ENCODE measurements at regions not wholly inside any gene's neighbourhood (a gene's known extent, or its start where the extent isn't known, plus 50 kb on each side); places are given as distances from the start of the nearest gene placed in this dataset.

DNA sequence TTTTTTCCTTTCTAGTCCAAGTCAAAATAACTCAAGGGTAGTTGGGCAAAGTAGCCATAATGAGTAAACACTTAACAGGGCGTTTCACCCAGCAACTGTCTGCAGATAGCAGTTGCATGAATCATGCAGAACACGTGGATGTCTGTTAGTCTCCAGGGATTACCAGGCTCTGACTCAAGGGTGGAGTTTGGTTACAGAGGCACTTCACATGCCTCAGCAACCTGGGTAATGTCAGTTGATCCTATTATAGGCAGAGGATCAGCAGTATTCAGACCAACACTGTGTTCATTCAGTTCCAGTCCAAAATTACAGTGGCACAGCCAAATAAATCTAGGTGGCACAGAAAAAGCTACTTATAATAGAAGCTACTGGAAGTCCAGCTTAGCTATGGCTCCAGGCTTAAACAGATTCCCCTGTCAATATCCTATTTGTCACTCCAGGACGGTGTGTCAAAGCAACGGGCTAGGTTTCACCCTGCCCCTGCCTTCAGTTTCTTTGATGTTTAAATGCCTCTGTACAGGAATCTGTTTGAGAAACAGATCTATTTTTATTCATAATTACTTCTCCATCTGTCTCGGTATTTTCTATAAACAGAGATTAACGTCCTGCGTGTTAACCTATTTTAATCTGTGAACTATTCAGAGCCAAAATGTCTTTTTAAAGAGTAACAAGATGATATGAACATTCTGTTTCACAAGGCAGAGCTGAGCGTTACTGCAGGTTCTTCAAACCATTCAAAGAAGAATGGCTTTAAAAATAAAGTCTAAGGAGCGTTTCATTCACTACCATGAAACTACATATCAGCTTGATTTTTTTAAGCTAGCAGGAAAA, 162.6 kb upstream of the AKR1E2 start:
- DNase-seq (ENCODE audit: low read depth, low spot score), result peak; percentile 97

DNA sequence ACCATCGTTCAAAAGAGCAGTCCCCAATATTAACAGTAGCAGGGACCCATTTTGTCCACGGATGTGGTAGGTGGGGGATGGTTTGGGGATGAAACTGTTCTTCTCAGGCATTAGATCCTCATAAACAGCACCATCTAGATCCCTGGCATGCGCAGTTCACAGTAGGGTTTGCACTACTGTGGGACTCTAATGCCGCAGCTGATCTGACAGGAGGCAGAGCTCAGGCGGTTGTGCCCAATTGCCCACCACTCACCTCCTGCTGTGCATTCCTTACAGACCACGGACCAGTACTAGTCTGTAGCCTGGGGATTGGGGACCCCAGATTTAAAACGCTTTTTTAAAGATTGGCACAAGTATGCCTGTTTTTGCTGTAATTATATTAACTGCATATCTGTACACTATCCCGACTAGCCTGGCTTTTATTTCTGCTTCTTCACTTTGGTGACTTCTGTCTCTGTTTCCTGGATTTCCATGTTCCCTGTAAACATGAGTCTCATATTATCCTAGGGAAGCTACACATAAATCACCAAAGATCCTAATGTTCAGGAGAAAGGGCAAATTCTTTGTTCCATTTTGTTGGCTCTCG, 163.3 kb upstream of the AKR1E2 start:
- DNase-seq (ENCODE audit: low read depth, low spot score), result peak; percentile 56

DNA sequence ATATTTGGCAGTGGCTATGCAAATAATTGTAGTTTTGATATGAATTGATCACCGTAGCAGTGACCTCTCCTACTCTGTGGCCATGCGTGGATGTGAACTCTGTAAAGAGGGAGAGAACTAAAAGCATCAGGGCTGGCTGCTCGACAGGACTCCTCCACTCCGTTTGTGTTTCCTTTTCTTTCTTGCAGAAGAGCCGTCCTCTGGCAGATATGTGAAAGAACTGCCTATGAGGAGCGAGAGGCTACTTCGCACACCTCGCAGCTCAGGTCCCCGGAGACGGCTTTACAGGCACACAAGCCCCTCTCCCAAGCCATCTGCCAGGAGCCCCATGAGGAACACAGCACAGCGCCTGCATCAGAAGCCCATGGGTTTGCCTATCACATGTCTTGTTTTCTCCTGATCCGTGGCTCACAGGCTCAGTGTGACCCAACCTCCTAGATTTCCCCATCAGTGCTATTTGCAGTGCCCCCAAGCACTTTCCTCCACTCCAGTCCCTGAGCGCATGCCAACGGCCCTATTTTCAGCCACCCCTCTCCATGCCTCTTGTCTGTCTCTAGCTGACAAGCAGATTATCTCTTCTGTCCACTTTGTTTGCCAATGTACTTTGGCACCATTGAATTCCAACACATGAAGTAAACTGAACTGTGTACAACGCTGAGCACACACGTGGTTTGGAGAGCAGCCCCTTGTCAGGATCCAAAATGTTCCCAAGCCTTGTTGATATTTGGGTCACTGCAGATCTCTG, 164.3 kb upstream of the AKR1E2 start:
- DNase-seq (ENCODE audit: low read depth, low spot score), result peak; percentile 5

DNA sequence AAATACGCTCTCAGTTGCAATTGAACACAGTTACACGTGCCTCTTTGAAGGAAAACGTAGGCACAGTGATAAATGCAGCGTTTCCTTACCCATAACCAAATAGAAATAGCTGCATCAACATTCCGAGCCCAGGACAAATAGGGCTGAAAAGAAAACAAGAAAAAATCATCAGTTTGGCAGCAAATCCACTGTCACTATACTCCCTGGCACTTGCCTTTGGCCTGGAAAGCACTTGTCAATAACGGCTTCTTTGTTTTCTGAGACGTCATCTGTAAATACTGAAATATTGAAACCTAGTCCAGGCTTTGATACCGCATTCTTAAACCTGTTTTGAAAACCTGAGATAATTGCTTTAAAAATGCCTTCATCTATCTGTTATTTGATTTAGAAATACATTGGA, 167.2 kb upstream of the AKR1E2 start:
- DNase-seq (ENCODE audit: low read depth, low spot score), result no peak

DNA sequence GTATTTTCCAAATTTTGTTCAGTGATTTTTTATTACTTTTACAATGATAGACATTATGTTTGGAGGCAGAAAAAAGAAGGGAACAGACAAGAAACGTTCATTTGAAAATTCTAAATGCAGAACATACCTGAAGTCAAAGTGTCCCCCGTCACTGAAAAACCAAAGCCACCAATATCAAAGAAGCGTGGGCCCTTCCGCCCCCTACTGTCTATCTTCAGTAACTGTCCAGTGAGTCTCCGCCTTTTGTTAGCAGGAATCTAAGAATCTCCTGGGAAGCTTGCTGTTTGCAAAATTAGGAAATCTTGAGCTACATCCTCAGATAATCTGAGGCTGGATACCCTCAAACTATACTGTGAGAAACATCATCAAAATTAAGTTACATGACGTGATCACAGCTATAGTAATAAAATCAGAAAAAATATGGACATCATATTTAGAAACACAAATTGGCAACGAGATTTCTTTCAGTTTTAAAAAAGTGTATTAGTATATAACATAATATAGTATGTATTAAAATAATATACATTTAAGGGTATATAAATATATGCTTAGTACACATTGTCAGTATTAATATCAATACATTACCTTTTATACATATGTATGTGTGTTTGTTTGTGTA, 169.3 kb upstream of the AKR1E2 start:
- peak; percentile 82 for DNase-seq (ENCODE audit: low read depth, low spot score)

DNA sequence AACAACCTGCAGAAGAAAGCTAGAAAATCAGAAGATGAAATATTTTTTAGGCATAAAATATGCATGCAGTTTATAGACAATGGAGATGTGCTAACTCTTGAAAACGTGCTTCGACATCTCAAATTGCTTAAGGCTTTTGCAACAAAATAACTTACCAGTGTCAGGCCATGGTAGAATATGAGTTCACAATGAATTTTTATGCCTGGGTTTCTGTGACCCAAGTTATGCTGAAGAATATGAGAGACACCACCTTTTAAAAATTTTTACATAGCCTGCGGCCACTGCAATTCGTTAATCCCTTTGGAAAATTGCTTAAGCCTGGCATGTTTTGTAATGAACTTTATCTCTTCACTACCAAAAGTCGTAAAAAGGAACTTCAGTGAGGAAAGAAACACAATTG, 170.1 kb upstream of the AKR1E2 start:
- no peak for DNase-seq (ENCODE audit: low read depth, low spot score)

DNA sequence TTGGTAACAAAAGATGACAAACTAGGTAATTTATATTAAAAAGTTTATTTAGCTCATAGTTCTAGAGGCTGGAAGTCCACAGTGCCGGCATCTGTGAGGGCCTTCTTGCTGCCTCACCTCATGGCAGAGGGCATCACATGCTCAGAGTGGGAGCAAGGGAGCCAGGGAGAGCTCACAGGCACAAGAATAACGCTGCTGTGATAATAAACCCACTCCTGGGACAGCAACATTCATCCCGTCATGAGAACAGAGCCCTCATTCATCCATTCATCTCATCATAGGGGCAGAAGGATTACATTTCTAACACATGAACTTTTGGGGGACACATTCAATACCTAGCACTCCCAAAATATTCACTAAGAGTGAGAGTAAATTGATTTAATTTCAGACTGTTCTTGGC, 170.6 kb upstream of the AKR1E2 start:
- no peak for DNase-seq (ENCODE audit: low read depth, low spot score)

DNA sequence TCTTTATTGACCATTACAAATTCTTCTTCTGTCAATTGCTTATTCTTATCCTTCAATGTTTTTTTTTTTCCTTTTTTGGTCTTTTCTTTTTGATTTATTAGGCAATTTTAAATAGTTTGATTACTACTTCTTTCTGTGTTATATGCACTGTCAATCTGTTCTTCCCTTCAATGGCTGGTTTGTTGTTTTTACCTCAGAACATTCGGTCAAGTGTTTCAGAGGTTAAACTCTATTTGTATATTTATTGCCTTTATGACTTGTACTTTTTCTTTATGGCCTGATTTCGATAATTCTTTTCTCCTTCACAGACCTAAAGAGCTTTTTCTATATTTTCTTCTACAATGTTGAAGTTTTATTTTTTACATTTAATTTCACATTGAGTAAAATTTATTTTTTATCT, 171.5 kb upstream of the AKR1E2 start:
- no peak for DNase-seq (ENCODE audit: low read depth, low spot score)

DNA sequence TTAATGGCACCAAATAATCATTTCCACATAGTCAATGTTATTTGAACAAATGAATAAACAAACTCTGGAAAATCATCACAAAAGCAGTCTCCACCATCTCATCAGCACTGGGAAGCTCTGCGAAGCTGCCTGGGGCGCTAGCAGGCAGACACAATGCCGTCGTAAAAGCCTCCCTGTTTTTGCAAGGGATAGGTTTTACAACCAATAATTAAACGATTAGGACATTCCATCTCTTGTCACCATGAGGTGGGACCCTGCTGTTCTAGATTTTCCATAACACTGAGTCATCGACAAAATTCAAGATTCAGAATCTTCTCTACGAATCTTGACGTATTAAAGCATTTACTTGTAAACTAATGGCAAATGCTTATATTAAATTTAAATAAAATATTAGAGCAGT, 172.8 kb upstream of the AKR1E2 start:
- DNase-seq (ENCODE audit: low read depth, low spot score), result no peak

DNA sequence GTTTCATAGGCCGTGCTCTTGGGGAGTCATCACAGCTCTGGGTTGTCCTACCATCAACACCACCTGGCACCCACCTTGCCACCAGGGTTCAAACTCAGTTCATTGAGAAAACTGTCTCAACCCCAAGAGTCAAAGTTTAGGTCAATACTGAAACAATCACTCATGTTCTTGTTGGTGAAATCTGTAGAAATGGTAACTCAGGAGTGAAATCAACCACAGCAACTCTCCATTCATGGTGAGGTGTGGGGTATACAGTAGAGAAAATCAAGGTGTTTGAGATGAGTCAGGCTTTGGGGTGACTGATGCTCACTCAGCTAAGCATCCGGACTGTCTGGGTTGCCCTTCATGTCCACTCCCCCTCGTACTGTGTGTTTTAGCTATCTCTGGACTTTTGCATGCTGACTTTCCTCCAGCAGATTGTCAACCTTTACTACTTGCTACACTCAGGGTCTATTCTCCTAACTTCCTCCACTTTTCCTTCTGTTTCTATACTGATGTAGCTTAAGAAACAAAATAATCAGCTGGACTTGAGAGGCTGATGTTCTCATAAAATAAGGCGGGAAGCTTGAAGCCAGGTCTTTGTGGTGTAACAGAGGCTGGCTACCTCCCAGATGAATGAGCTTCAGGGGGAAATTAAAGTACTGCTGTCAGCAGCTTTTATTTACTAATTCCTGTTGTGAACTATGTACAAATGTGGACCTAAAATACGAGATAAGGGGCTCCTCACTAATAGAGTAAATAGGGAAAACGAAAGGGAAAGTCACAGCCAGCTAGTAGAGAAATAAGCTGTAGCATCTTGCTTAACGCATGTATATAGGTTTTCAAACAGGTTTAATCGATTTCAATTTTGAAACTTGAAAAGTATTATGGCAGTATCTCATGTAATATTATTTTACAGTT, 173.6 kb upstream of the AKR1E2 start:
- DNase-seq (ENCODE audit: low read depth, low spot score), result no peak

DNA sequence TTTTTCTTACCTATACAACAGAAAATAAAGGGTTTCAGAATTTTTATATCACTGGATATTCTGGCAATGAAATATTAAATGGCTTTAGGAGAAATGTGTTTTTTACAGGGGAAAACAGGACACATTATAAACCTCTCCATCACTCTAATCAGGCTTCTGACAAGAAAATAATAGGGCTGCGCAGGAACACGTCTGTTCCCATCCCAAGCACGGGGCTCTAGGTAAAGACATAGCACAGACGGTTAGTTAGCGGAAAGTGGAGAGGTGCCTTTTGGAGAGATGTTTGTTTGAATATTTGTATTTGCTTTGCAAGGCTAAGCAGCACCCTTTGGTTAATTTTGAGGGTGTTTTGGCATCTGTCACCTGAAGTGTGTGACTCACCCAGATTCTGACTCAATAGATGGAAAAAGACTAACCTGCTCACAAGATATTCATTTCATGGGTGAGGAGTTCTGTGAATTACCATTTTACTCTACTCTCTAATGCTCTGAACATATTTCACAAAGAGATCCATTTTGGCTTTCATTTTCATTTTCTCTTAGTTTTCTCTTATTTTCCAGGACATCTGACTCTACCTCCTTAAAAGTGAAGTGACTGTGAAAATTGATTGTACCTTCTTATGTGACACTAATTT, 174.5 kb upstream of the AKR1E2 start:
- DNase-seq (ENCODE audit: low read depth, low spot score), result peak; percentile 43

DNA sequence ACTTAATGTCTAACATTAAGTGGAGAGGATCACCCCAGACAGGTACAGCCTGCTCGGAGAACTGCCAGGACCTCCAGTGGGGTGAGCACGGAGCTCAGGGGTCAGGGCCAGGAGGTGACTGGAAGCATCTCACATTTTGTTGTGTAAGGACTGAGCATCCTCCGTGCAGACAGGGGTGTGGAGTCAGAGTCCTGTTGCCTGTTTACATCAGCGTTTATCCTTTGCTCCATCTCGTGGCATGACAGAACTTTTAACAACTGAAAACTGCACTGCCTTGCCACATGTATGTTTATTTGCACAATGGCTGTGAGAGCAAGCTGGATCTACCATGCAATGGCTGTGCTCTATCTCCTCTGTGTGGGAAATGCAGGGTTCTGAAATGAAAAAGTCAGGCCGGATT, 175.4 kb upstream of the AKR1E2 start:
- DNase-seq (ENCODE audit: low read depth, low spot score), result no peak

DNA sequence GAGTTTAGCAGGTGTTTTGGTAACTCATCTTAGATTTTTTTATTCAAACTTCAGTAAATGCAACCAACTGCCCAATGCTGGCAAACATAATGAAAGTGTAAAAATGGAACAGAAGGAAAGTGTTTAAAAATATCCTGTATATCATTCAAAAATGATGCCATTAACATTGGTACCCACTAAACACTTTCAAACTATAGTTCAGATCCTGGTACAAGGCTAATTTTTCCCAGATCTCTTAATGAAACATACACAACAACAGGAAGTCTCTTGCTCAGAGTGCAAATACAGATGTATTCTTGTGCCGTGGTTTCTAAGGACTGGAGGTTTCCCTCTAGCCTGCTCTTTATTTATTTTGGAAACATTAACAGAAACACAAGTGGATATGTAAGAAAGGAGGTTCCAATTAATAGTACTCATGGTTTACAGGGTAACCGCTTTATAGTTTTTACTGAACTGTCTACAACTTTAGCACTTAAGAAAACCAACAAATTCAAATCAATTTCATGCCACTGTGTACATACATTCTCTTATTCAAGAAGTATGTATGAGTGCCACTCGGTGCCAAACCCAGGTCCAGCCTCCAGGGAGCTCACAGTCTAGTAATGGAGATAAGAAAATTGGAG, 176.0 kb upstream of the AKR1E2 start:
- DNase-seq (ENCODE audit: low read depth, low spot score), result peak; percentile 53

DNA sequence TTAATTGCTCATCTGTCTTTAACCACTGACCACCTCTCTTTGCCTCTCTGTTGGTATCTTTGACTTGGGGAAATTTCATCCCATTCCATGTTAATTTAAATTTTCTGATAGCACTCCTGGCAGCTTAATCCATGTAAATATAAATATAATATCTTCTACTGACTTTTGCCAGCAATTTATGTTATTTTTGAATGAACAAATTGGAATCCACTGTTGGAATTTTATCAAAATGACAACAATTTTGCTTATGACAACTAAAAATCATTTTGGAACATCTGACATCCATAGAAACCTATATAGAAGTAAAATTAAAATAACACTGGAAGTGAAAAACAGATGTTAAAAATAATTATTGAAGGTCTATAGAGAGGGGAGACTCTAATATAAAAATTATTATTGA, 176.5 kb upstream of the AKR1E2 start:
- no peak for DNase-seq (ENCODE audit: low read depth, low spot score)

DNA sequence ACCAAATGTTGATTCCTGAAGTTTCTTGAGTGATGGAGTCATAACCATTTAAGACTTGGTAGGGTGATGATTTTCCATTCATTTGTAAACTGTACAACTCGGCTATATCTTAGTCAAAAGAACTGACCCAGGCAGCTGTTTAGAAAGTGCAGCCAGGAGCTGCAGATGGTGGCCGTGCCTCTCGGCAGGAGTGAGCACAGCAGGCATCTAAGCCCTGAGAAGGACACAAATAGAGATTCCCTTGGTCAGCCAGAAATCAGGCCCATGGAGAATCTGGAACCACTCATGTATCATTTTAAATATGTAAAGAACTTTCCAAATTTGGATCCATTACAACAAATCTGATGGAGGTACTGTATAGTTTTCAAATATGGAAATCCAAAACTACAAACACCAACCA, 177.0 kb upstream of the AKR1E2 start:
- DNase-seq (ENCODE audit: low read depth, low spot score), result no peak

DNA sequence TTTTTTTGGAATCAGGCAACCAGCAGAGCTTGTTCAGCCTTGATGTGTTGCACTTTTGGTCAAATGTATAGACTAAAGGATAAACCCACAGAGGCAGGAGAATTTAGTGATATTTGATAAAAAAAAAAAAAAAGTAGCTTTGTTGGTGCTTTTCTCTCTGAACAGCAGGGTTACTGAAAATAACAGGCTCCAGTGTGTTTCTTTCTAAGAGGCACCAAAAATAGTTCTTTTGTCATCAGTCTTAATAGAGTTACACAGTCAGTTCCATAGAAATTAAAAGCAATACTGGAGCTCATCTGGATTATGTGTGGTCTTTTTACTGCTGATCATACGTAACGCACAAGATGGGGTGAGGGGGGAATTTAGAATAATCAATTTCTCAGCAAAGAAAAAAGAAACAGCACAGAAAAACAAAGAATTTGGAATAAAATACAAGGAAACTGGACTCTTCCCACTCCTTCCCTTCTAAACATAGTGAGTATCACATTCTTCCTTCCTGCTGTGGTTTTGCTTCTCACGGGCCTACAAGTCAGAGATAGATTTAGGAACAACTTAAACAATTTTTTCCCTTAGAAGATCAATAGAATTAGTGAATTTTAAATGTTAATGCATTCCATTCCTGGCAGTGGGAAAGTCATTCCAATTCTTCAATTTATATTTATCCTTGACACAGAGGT, 178.8 kb upstream of the AKR1E2 start:
- no peak for DNase-seq (ENCODE audit: low read depth, low spot score)

DNA sequence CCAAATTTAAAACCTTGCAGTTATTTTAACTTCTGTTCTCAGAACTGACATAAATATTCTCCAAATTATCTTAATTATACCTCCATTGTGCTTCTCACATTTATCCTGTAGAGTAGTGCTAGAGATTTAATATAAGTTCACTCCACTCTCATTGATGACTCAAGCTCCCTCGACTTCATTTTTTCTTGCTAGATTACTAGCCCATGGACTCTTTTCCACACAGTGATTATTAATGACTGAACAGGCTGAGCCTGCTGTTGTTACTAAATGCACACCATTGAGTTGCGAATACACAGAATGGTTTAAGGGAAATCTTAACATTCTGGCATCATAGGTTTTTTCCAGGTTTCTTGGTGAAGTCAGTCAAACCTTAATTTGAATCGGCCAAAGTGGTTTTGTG, 179.5 kb upstream of the AKR1E2 start:
- DNase-seq (ENCODE audit: low read depth, low spot score), result peak; percentile 50

DNA sequence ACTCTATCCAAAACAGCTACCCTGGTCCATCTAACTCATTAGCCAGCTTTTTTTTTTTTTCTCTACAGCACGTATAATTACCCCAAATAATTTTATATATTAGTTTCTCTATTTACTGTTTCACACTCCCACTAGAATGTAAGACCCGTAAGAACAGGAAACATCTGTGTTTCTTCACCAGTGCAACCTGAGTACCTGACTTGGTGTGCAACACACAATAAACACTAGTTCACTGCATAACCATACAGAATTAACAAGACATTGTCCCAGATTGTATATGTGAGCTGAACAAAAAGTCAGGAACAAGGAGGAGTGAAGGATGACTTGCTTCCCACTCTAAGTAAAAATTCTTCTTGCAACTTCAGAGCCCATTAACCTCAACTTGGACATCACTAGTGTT, 180.2 kb upstream of the AKR1E2 start:
- no peak for DNase-seq (ENCODE audit: low read depth, low spot score)

DNA sequence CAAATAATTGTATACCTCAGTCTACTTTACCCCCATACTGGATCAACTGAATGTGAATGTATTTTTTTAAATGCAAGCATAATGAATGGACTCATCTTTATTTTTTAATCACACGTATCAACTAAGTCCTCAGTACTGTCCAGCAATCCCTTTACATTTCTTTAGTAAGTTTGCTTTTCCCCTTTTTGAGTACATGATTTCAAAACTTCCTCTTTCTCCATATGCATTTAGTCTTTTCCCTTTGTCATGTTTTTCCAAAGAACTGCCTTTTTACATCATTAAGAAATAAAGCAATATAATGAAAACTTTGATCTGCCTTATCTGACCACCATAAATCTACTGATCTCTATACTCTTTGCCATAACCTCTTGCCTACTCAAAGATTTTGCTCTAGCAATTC, 182.5 kb upstream of the AKR1E2 start:
- no peak for DNase-seq (ENCODE audit: low read depth, low spot score)

DNA sequence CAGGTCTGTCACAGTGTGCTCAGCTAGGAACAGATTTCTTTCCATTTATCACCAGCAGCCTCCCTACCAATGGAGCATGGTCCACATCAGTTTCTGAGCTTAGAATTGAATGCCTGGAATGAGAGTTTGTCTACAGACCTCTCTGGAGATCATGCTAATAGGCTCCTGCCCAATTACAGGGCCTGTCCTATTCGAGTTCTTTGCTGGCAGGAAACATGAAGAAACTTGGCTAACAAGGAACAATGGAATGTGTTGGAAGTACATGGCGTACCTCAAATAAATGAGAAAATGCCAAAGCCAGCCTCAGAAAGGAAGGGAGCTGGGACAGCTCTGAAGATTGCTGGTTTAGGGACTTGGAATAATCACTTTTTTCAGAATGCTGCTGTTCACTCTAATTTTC, 186.0 kb upstream of the AKR1E2 start:
- peak; percentile 83 for DNase-seq (ENCODE audit: low read depth, low spot score)

All from astrocyte of the hippocampus (primary cell).